ENCODE measurements at regions not wholly inside any gene's neighbourhood (a gene's known extent, or its start where the extent isn't known, plus 50 kb on each side); places are given as distances from the start of the nearest gene placed in this dataset.

GRCh38 chr16:10309271-10309932, 76.5 kb upstream of the ATF7IP2 start (continued):
- TF ChIP-seq YY1 (IDR thresholded peaks at IDR 0.05; ENCODE audit: extremely low read depth, insufficient replicate concordance, low read depth, low read length) (no peak), ELF1 (IDR thresholded peaks at IDR 0.05; ENCODE audit: borderline replicate concordance, low read depth) (no peak), EZH2phosphoT487 (IDR thresholded peaks at IDR 0.05; ENCODE audit: borderline replicate concordance) (no peak)

- Histone ChIP-seq H3K4me3 (replicated peaks in 1 of 2; ENCODE audit: low read depth in 1 of 2, low read length in 2 of 2) (no peak overlapping the region), H2AFZ (ENCODE audit: low read depth, low read length, poor library complexity, severe bottlenecking) (no peak overlapping the region), H3K9me3 (ENCODE audit: control insufficient read depth in 1 of 2, insufficient read depth in 1 of 2, low read depth in 1 of 2, low read length in 2 of 2) (no peaks in the 10 kb centered on the region), H3K4me2 (ENCODE audit: low read length) (no peak overlapping the region), H3K27ac (ENCODE audit: low read depth, low read length) (no peak overlapping the region), H3K79me2 (ENCODE audit: insufficient read depth, low read length) (no peaks in the 10 kb centered on the region), H3K9ac (ENCODE audit: low read length) (no peak overlapping the region), H3K27me3 (ENCODE audit: insufficient read depth, low read length) (no peaks in the 10 kb centered on the region), H3K9me2 (ENCODE audit: insufficient read depth) (no peaks in the 10 kb centered on the region), H3K4me1 (ENCODE audit: control insufficient read depth in 1 of 2, insufficient read depth in 2 of 2, low read length in 2 of 2) (peaks cover 0 to 5% of the 10 kb centered on the region in 2 experiments; a peak in 1 of 4 replicates), H3K36me3 (ENCODE audit: control insufficient read depth in 1 of 2, insufficient read depth in 2 of 2, low read length in 2 of 2) (no peaks in the 10 kb centered on the region), H4K20me1 (ENCODE audit: insufficient read depth) (no peaks in the 10 kb centered on the region)
- DNase-seq (ENCODE audit: low read depth, low spot score), result no peak
- no peak for ATAC-seq
- POLR2A ChIA-PET, result no interaction called here
- intact Hi-C loops (cut with micrococcal nuclease), result loop anchor here (5.0 kb wide), 1 partner anchor 425 kb away; no protein-coding TSS in a partner anchor
- no peak for TF ChIP-seq REST (IDR thresholded peaks at IDR 0.05; ENCODE audit: low read depth)
- no peak for TF ChIP-seq ZFX (IDR thresholded peaks at IDR 0.05)
- TF ChIP-seq SIN3A (IDR thresholded peaks at IDR 0.05; ENCODE audit: low read depth), result no peak
- no peak for TF ChIP-seq SRF (IDR thresholded peaks at IDR 0.05; ENCODE audit: low read depth)
- TF ChIP-seq ZBTB33 (IDR thresholded peaks at IDR 0.05; ENCODE audit: extremely low read depth, insufficient replicate concordance, low read length), result no peak
- TF ChIP-seq RAD21 (IDR thresholded peaks at IDR 0.05; ENCODE audit: low read depth), result no peak
- no peak for TF ChIP-seq ELF1 (IDR thresholded peaks at IDR 0.05; ENCODE audit: borderline replicate concordance, low read depth)
- no peak for TF ChIP-seq JUND (IDR thresholded peaks at IDR 0.05)
- no peak for TF ChIP-seq ZNF274 (IDR thresholded peaks at IDR 0.05; ENCODE audit: low read depth, low read length)
- no peak for TF ChIP-seq ATF3 (IDR thresholded peaks at IDR 0.05)
- no peak for TF ChIP-seq POLR2A (IDR thresholded peaks at IDR 0.05; ENCODE audit: borderline replicate concordance, extremely low read depth, insufficient read depth, insufficient read length)
- no peak for TF ChIP-seq CBX3 (IDR thresholded peaks at IDR 0.05; ENCODE audit: low read depth)
- TF ChIP-seq YY1 (IDR thresholded peaks at IDR 0.05; ENCODE audit: extremely low read depth, insufficient replicate concordance, low read depth, low read length), result no peak
- CTCF ChIA-PET, result interaction anchor here (1.2 kb wide), 1 partner anchor 198 kb away, joined by 4 read pairs; no protein-coding TSS in a partner anchor
- RAD21 ChIA-PET (ENCODE audit: low non-redundant PET in 1 of 2, low total read pairs in 2 of 2, uncharacterized antibody in 2 of 2, unreplicated experiment in 2 of 2), result no interaction called here
- no TSS peak for BruUV-seq (replicated peaks)
Observed at GRCh38 chr16:10312008-10312407, 73.9 kb upstream of the ATF7IP2 start.
